Activated CD4-positive, alpha-beta T cell treated with anti-CD3 and anti-CD28 coated beads, Interleukin-2, amount 10 ng/mL, durations not matched to agents 24 days and 14 days (primary cell): ENCODE measurements at regions not wholly inside any gene's neighbourhood (a gene's known extent, or its start where the extent isn't known, plus 50 kb on each side); places are given as distances from the start of the nearest gene placed in this dataset.

Experiments used
- DNase-seq: peaks from one replicate; pipeline ENCODE4 v3.0.0; 2022
- H3K27ac Mint-ChIP-seq: one replicate; pipeline ENCODE4 v1.8.0; 2022; ENCODE audit warnings: mild to moderate bottlenecking, mixed read lengths
- H3K27me3 Mint-ChIP-seq: one replicate; pipeline ENCODE4 v1.8.0; 2022; ENCODE audit warnings: mixed read lengths
- H3K36me3 Mint-ChIP-seq: one replicate; pipeline ENCODE4 v1.8.0; 2022; ENCODE audit warnings: low read depth, mild to moderate bottlenecking, mixed read lengths
- H3K4me1 Mint-ChIP-seq: one replicate; pipeline ENCODE4 v1.8.0; 2021; ENCODE audit warnings: mixed read lengths
- H3K4me3 Mint-ChIP-seq: one replicate; pipeline ENCODE4 v1.8.0; 2022; ENCODE audit warnings: mild to moderate bottlenecking, moderate library complexity, mixed read lengths
- H3K9me3 Mint-ChIP-seq: one replicate; pipeline ENCODE4 v1.8.0; 2021; ENCODE audit warnings: mixed read lengths
- intact Hi-C: fragments of 100-400 bp; cut with micrococcal nuclease; formaldehyde crosslinking; loops from one replicate; pipeline ENCODE4 v1.15.1; 2023

DNA sequence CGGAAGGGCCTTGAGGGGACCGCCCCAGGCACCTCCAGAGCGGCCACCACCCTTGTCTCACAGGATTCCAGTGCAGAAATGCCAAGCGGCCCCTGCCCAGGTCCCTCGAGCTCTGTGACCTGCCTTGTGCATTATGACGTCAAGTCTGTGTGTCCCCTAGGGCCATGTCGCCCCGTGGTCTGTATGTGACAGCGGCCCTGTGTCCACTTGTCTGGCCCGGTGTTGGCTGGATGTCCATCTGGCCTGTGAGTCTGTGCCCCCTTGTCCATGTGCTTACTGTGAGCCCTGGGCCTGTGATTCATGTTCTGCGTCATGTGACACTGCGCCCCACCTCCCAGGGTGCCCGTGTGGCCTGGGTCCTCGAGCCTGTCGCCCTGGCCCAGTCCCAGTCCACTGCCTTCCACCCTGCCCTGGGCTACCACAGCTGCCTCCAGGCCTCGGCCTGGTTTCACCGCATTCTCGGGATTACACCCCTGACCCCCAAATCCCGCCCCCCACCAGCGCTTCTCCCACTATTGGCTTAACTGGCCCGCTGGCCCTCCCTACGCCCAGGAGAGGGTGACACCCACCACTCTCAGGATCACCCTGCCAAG, 66.6 kb upstream of the ZNF722 start:
- H3K9me3 Mint-ChIP-seq, result peaks cover 22% of the 10 kb centered on the region
- H3K4me1 Mint-ChIP-seq, result no peaks in the 10 kb centered on the region
- no peaks in the 10 kb centered on the region for H3K27me3 Mint-ChIP-seq
- no peak overlapping the region for H3K27ac Mint-ChIP-seq
- DNase-seq, result no peak
- intact Hi-C loops, result no loop called here
- no peak overlapping the region for H3K4me3 Mint-ChIP-seq
- H3K36me3 Mint-ChIP-seq, result no peaks in the 10 kb centered on the region
